GM23338 (cell line): ENCODE measurements at regions not wholly inside any gene's neighbourhood (a gene's known extent, or its start where the extent isn't known, plus 50 kb on each side); places are given as distances from the start of the nearest gene placed in this dataset.

ENCODE experiments used
- ATAC-seq: fragments of 200-7000 bp; cut with Tn5 transposase; 3 replicates; pipeline ENCODE4 v1.9.1; 2020
- DNase-seq: peaks from one replicate; pipeline ENCODE4 v3.0.0-alpha.2; 2015; ENCODE audit warnings: low spot score
- H2AFZ ChIP-seq: fragments of 200-600 bp; sonication (generic); 2 replicates; pipeline ENCODE4 v1.8.0; 2016; ENCODE audit warnings: antibody characterized with exemption, mild to moderate bottlenecking, moderate library complexity
- H3F3A ChIP-seq: fragments of 200-600 bp; sonication (generic); replicated peaks from 2 replicates; pipeline ENCODE4 v1.8.0; 2017; ENCODE audit warnings: antibody characterized with exemption, mixed run types, low read depth
- H3K27ac ChIP-seq: fragments of 200-600 bp; sonication (generic); 2 replicates; pipeline ENCODE4 v1.6.1; 2016; ENCODE audit warnings: low read depth
- H3K27me3 ChIP-seq: fragments of 200-600 bp; sonication (generic); 2 replicates; pipeline ENCODE4 v1.8.0; 2016; ENCODE audit warnings: mild to moderate bottlenecking, mixed run types, moderate library complexity; ENCODE audit not compliant: insufficient read depth
- H3K36me3 ChIP-seq: fragments of 200-600 bp; sonication (generic); 2 replicates; pipeline ENCODE4 v1.8.0; 2016; ENCODE audit warnings: mild to moderate bottlenecking; ENCODE audit not compliant: insufficient read depth
- H3K4me1 ChIP-seq: fragments of 200-600 bp; sonication (generic); 2 replicates; pipeline ENCODE4 v1.8.0; 2016; ENCODE audit warnings: mild to moderate bottlenecking, moderate library complexity; ENCODE audit not compliant: insufficient read depth
- H3K4me2 ChIP-seq: fragments of 200-600 bp; sonication (generic); 2 replicates; pipeline ENCODE4 v1.7.1; 2017; ENCODE audit warnings: mixed run types
- H3K4me3 ChIP-seq: fragments of 200-600 bp; sonication (generic); 2 replicates; pipeline ENCODE4 v1.6.1; 2016; ENCODE audit warnings: mixed run types
- H3K79me2 ChIP-seq: fragments of 200-600 bp; sonication (generic); replicated peaks from 2 replicates; pipeline ENCODE4 v1.8.0; 2017; ENCODE audit warnings: mild to moderate bottlenecking; ENCODE audit not compliant: insufficient read depth
- H3K9me2 ChIP-seq: fragments of 200-600 bp; sonication (generic); 2 replicates; pipeline ENCODE4 v1.8.0; 2017; ENCODE audit not compliant: insufficient read depth
- H4K20me1 ChIP-seq: fragments of 200-600 bp; sonication (generic); replicated peaks from 2 replicates; pipeline ENCODE4 v1.8.0; 2017; ENCODE audit warnings: mild to moderate bottlenecking; ENCODE audit not compliant: insufficient read depth
- H3K27ac Mint-ChIP-seq: 2 replicates; pipeline ENCODE4 v1.8.0; 2020; ENCODE audit warnings: inconsistent platforms, mild to moderate bottlenecking, moderate library complexity, mixed read lengths
- H3K27me3 Mint-ChIP-seq: 3 replicates; pipeline ENCODE4 v1.8.0; 2022; ENCODE audit warnings: low read depth, mild to moderate bottlenecking, moderate library complexity, mixed read lengths, inconsistent platforms; ENCODE audit not compliant: insufficient read depth, poor library complexity
- H3K36me3 Mint-ChIP-seq: 3 replicates; pipeline ENCODE4 v1.8.0; 2021; ENCODE audit warnings: low read depth, mild to moderate bottlenecking, inconsistent platforms, moderate library complexity, mixed read lengths
- H3K4me1 Mint-ChIP-seq: 3 replicates; pipeline ENCODE4 v1.8.0; 2020; ENCODE audit warnings: mild to moderate bottlenecking, inconsistent platforms, mixed read lengths
- H3K4me3 Mint-ChIP-seq: 3 replicates; pipeline ENCODE4 v1.8.0; 2021; ENCODE audit warnings: moderate library complexity, mild to moderate bottlenecking, inconsistent platforms, mixed read lengths
- H3K9me3 Mint-ChIP-seq: 3 replicates; pipeline ENCODE4 v1.8.0; 2020; ENCODE audit warnings: moderate library complexity, mild to moderate bottlenecking, inconsistent platforms, mixed read lengths
- CREB1 ChIP-seq: fragments of 250-450 bp; sonication (Bioruptor Pico); IDR thresholded peaks from 2 replicates; pipeline ENCODE4 v1.5.0; 2020; ENCODE audit warnings: low read depth, mild to moderate bottlenecking, moderate library complexity
- EZH2 ChIP-seq: fragments of 200-600 bp; sonication (generic); IDR thresholded peaks from one replicate; pipeline ENCODE4 v1.8.0; 2017; ENCODE audit warnings: antibody characterized with exemption, mild to moderate bottlenecking, low read depth; ENCODE audit not compliant: unreplicated experiment
- EZH2phosphoT487 ChIP-seq: fragments of 200-600 bp; sonication (generic); IDR thresholded peaks from one replicate; pipeline ENCODE4 v1.8.1; 2018; ENCODE audit warnings: antibody characterized with exemption; ENCODE audit not compliant: unreplicated experiment
- JUNB ChIP-seq: IDR thresholded peaks from one replicate; pipeline ENCODE4 v1.6.1; 2016; ENCODE audit warnings: antibody characterized with exemption; ENCODE audit not compliant: unreplicated experiment
- NANOG ChIP-seq: IDR thresholded peaks from 2 replicates; pipeline ENCODE4 v1.6.1; 2016; ENCODE audit warnings: antibody characterized with exemption, borderline replicate concordance
- POLR2AphosphoS5 ChIP-seq: IDR thresholded peaks from 2 replicates; pipeline ENCODE4 v1.6.1; 2016; ENCODE audit warnings: antibody characterized with exemption, low read depth
- STAT1 ChIP-seq: IDR thresholded peaks from one replicate; pipeline ENCODE4 v1.6.1; 2016; ENCODE audit warnings: antibody characterized with exemption; ENCODE audit not compliant: unreplicated experiment
- ZNF114 ChIP-seq: fragments of 250-450 bp; sonication (Bioruptor Pico); IDR thresholded peaks from 2 replicates; pipeline ENCODE4 v1.5.0; 2020; ENCODE audit warnings: mild to moderate bottlenecking, moderate library complexity
- ZNF331 ChIP-seq: fragments of 250-450 bp; sonication (Bioruptor Pico); IDR thresholded peaks from 2 replicates; pipeline ENCODE4 v1.5.0; 2020; ENCODE audit warnings: low read depth, mild to moderate bottlenecking, moderate library complexity
- TF ChIP-seq, protein P1 (sequence below), 2 experiments: fragments of 200-600 bp in 1 of 2; sonication (generic) in 1 of 2; conservative IDR thresholded peaks; 2 replicates each; pipeline versions ENCODE4 v1.5.1 to v1.6.1; 2016 to 2017; ENCODE audit warnings: antibody characterized with exemption in 2 of 2, low read depth in 2 of 2, mild to moderate bottlenecking in 2 of 2, moderate library complexity in 1 of 2
- TF ChIP-seq, protein P2 (sequence below): IDR thresholded peaks from one replicate; pipeline ENCODE4 v1.6.1; 2018; ENCODE audit warnings: antibody characterized with exemption; ENCODE audit not compliant: unreplicated experiment
- TF ChIP-seq, protein P3 (sequence below): IDR thresholded peaks from 2 replicates; pipeline ENCODE4 v1.6.1; 2016; ENCODE audit warnings: antibody characterized with exemption
- TF ChIP-seq, protein P4 (sequence below): fragments of 250-450 bp; sonication (Bioruptor Pico); IDR thresholded peaks from 2 replicates; pipeline ENCODE4 v1.5.0; 2020; ENCODE audit warnings: mild to moderate bottlenecking, moderate library complexity

DNA sequence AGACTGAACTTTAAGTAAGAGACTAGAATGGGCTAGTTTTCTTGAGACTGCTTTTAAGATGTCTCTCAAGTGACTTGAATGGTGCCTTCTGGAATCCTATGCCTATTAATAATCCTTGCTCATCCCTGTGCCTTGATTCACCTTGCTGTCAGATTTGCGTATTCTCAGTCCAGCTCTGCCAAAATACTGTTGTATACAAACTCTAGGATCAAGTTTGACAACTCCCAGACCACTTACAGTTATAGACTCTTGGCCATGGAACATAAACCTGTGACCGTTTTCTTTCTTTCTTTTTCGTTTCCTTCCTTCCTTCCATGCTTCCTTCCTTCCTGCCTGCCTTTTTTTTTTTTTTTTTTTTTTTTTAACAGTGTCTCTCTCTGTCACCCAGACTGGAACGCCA, 2390.9 kb upstream of the RAG2 start:
- Histone ChIP-seq H3K4me1 (no peaks in the 10 kb centered on the region), H3F3A (no peaks in the 10 kb centered on the region), H3K9me2 (no peaks in the 10 kb centered on the region), H3K79me2 (no peaks in the 10 kb centered on the region), H4K20me1 (no peaks in the 10 kb centered on the region), H3K27me3 (no peaks in the 10 kb centered on the region), H2AFZ (no peak overlapping the region), H3K4me2 (no peak overlapping the region), H3K4me3 (no peak overlapping the region), H3K27ac (no peak overlapping the region), H3K36me3 (no peaks in the 10 kb centered on the region)
- ATAC-seq (no peak), DNase-seq (no peak)
- H3K27ac Mint-ChIP-seq: no peak overlapping the region; the same call in 1 of the 2 replicates
- H3K4me1 Mint-ChIP-seq: no peaks in the 10 kb centered on the region
- peaks cover 16% of the 10 kb centered on the region for H3K9me3 Mint-ChIP-seq
- no peak overlapping the region for H3K4me3 Mint-ChIP-seq
- no peak for TF ChIP-seq CREB1 (CRISPR knock-in tag)
- TF ChIP-seq STAT1: no peak
- no peak for TF ChIP-seq EZH2phosphoT487
- TF ChIP-seq POLR2AphosphoS5: no peak
- TF ChIP-seq ZNF114: no peak
- TF ChIP-seq NANOG: no peak
- no peak for TF ChIP-seq EZH2
- TF ChIP-seq JUNB: no peak
- TF ChIP-seq, protein P1, sequence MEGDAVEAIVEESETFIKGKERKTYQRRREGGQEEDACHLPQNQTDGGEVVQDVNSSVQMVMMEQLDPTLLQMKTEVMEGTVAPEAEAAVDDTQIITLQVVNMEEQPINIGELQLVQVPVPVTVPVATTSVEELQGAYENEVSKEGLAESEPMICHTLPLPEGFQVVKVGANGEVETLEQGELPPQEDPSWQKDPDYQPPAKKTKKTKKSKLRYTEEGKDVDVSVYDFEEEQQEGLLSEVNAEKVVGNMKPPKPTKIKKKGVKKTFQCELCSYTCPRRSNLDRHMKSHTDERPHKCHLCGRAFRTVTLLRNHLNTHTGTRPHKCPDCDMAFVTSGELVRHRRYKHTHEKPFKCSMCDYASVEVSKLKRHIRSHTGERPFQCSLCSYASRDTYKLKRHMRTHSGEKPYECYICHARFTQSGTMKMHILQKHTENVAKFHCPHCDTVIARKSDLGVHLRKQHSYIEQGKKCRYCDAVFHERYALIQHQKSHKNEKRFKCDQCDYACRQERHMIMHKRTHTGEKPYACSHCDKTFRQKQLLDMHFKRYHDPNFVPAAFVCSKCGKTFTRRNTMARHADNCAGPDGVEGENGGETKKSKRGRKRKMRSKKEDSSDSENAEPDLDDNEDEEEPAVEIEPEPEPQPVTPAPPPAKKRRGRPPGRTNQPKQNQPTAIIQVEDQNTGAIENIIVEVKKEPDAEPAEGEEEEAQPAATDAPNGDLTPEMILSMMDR (conservative IDR thresholded peaks at IDR 0.05; ENCODE audit: low read depth in 2 of 2): no peak
- TF ChIP-seq ZNF331: no peak
- TF ChIP-seq, protein P2, sequence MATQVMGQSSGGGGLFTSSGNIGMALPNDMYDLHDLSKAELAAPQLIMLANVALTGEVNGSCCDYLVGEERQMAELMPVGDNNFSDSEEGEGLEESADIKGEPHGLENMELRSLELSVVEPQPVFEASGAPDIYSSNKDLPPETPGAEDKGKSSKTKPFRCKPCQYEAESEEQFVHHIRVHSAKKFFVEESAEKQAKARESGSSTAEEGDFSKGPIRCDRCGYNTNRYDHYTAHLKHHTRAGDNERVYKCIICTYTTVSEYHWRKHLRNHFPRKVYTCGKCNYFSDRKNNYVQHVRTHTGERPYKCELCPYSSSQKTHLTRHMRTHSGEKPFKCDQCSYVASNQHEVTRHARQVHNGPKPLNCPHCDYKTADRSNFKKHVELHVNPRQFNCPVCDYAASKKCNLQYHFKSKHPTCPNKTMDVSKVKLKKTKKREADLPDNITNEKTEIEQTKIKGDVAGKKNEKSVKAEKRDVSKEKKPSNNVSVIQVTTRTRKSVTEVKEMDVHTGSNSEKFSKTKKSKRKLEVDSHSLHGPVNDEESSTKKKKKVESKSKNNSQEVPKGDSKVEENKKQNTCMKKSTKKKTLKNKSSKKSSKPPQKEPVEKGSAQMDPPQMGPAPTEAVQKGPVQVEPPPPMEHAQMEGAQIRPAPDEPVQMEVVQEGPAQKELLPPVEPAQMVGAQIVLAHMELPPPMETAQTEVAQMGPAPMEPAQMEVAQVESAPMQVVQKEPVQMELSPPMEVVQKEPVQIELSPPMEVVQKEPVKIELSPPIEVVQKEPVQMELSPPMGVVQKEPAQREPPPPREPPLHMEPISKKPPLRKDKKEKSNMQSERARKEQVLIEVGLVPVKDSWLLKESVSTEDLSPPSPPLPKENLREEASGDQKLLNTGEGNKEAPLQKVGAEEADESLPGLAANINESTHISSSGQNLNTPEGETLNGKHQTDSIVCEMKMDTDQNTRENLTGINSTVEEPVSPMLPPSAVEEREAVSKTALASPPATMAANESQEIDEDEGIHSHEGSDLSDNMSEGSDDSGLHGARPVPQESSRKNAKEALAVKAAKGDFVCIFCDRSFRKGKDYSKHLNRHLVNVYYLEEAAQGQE: no peak
- TF ChIP-seq, protein P3, sequence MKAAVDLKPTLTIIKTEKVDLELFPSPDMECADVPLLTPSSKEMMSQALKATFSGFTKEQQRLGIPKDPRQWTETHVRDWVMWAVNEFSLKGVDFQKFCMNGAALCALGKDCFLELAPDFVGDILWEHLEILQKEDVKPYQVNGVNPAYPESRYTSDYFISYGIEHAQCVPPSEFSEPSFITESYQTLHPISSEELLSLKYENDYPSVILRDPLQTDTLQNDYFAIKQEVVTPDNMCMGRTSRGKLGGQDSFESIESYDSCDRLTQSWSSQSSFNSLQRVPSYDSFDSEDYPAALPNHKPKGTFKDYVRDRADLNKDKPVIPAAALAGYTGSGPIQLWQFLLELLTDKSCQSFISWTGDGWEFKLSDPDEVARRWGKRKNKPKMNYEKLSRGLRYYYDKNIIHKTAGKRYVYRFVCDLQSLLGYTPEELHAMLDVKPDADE: no peak
- TF ChIP-seq, protein P4, sequence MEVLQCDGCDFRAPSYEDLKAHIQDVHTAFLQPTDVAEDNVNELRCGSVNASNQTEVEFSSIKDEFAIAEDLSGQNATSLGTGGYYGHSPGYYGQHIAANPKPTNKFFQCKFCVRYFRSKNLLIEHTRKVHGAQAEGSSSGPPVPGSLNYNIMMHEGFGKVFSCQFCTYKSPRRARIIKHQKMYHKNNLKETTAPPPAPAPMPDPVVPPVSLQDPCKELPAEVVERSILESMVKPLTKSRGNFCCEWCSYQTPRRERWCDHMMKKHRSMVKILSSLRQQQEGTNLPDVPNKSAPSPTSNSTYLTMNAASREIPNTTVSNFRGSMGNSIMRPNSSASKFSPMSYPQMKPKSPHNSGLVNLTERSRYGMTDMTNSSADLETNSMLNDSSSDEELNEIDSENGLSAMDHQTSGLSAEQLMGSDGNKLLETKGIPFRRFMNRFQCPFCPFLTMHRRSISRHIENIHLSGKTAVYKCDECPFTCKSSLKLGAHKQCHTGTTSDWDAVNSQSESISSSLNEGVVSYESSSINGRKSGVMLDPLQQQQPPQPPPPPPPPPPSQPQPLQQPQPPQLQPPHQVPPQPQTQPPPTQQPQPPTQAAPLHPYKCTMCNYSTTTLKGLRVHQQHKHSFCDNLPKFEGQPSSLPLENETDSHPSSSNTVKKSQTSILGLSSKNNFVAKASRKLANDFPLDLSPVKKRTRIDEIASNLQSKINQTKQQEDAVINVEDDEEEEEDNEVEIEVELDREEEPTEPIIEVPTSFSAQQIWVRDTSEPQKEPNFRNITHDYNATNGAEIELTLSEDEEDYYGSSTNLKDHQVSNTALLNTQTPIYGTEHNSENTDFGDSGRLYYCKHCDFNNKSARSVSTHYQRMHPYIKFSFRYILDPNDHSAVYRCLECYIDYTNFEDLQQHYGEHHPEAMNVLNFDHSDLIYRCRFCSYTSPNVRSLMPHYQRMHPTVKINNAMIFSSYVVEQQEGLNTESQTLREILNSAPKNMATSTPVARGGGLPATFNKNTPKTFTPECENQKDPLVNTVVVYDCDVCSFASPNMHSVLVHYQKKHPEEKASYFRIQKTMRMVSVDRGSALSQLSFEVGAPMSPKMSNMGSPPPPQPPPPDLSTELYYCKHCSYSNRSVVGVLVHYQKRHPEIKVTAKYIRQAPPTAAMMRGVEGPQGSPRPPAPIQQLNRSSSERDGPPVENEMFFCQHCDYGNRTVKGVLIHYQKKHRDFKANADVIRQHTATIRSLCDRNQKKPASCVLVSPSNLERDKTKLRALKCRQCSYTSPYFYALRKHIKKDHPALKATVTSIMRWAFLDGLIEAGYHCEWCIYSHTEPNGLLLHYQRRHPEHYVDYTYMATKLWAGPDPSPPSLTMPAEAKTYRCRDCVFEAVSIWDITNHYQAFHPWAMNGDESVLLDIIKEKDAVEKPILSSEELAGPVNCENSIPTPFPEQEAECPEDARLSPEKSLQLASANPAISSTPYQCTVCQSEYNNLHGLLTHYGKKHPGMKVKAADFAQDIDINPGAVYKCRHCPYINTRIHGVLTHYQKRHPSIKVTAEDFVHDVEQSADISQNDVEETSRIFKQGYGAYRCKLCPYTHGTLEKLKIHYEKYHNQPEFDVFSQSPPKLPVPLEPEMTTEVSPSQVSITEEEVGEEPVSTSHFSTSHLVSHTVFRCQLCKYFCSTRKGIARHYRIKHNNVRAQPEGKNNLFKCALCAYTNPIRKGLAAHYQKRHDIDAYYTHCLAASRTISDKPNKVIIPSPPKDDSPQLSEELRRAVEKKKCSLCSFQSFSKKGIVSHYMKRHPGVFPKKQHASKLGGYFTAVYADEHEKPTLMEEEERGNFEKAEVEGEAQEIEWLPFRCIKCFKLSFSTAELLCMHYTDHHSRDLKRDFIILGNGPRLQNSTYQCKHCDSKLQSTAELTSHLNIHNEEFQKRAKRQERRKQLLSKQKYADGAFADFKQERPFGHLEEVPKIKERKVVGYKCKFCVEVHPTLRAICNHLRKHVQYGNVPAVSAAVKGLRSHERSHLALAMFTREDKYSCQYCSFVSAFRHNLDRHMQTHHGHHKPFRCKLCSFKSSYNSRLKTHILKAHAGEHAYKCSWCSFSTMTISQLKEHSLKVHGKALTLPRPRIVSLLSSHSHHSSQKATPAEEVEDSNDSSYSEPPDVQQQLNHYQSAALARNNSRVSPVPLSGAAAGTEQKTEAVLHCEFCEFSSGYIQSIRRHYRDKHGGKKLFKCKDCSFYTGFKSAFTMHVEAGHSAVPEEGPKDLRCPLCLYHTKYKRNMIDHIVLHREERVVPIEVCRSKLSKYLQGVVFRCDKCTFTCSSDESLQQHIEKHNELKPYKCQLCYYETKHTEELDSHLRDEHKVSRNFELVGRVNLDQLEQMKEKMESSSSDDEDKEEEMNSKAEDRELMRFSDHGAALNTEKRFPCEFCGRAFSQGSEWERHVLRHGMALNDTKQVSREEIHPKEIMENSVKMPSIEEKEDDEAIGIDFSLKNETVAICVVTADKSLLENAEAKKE (CRISPR knock-in tag): no peak
- H3K27me3 Mint-ChIP-seq: peaks cover 4% of the 10 kb centered on the region
- peaks cover 5% of the 10 kb centered on the region; the same call in 1 of the 3 replicates for H3K36me3 Mint-ChIP-seq
